PC-3 (cell line): ENCODE measurements at regions not wholly inside any gene's neighbourhood (a gene's known extent, or its start where the extent isn't known, plus 50 kb on each side); places are given as distances from the start of the nearest gene placed in this dataset.

Experiments used
- ATAC-seq: fragments of 200-7000 bp; cut with Tn5 transposase; 2 replicates; pipeline ENCODE4 v1.9.1; 2020; ENCODE audit warnings: mild to moderate bottlenecking, moderate library complexity
- BruUV-seq: library from RNA; stranded (reverse); fragments of 400-500 nt; replicated peaks from 2 replicates; lab custom pipeline; 2021; lab: Mats Ljungman, UMichigan
- CTCF ChIA-PET: fragments of 300-600 bp; sonication (Branson Sonifier 250); formaldehyde crosslinking; loops from one replicate; lab custom pipeline; 2022; ENCODE audit warnings: antibody characterized with exemption; lab: Charles Lee
- POLR2A ChIA-PET: fragments of 300-600 bp; sonication (Branson Sonifier 250); formaldehyde crosslinking; loops from one replicate; lab custom pipeline; 2022; ENCODE audit warnings: antibody characterized with exemption; ENCODE audit not compliant: unreplicated experiment; lab: Charles Lee
- DNase-seq: peaks from one replicate; pipeline ENCODE4 v3.0.0-alpha.2; 2015
- H2AFZ ChIP-seq: fragments of 300-600 bp; sonication (generic); 2 replicates; pipeline ENCODE4 v1.6.0; 2016; ENCODE audit warnings: antibody characterized with exemption, low read length
- H3F3A ChIP-seq: fragments of 300-600 bp; sonication (generic); one replicate; pipeline ENCODE4 v1.6.0; 2017; ENCODE audit warnings: antibody characterized with exemption, low read length, control low read depth, mild to moderate bottlenecking; ENCODE audit not compliant: unreplicated experiment
- H3K27ac ChIP-seq: fragments of 300-600 bp; sonication (generic); 2 replicates; pipeline ENCODE4 v1.5.1; 2016; ENCODE audit warnings: mild to moderate bottlenecking, low read length
- H3K27me3 ChIP-seq: fragments of 300-600 bp; sonication (generic); 2 replicates; pipeline ENCODE4 v1.6.1; 2016; ENCODE audit warnings: low read length, mixed read lengths
- H3K36me3 ChIP-seq: fragments of 300-600 bp; sonication (generic); 2 replicates; pipeline ENCODE4 v1.6.1; 2016; ENCODE audit warnings: low read depth, mixed run types, low read length, mixed read lengths
- H3K4me1 ChIP-seq: fragments of 300-600 bp; sonication (generic); 2 replicates; pipeline ENCODE4 v1.5.1; 2016; ENCODE audit warnings: low read length; ENCODE audit not compliant: insufficient read depth
- H3K4me2 ChIP-seq: fragments of 300-600 bp; sonication (generic); 2 replicates; pipeline ENCODE4 v1.6.0; 2016; ENCODE audit warnings: low read length
- H3K4me3 ChIP-seq: fragments of 300-600 bp; sonication (generic); 2 replicates; pipeline ENCODE4 v1.5.1; 2016; ENCODE audit warnings: mild to moderate bottlenecking, low read length, mixed read lengths
- H3K79me2 ChIP-seq: fragments of 300-600 bp; sonication (generic); 2 replicates; pipeline ENCODE4 v1.6.1; 2017; ENCODE audit warnings: low read length, mixed read lengths
- H3K9ac ChIP-seq: fragments of 300-600 bp; sonication (generic); 2 replicates; pipeline ENCODE4 v1.6.0; 2016; ENCODE audit warnings: mild to moderate bottlenecking, low read length
- H3K9me2 ChIP-seq: fragments of 300-600 bp; sonication (generic); replicated peaks from 2 replicates; pipeline ENCODE4 v1.6.1; 2016; ENCODE audit warnings: mixed run types, low read length, mixed read lengths
- H3K9me3 ChIP-seq: fragments of 300-600 bp; sonication (generic); 2 replicates; pipeline ENCODE4 v1.6.1; 2016; ENCODE audit warnings: low read length, mixed read lengths
- H4K20me1 ChIP-seq: fragments of 300-600 bp; sonication (generic); 2 replicates; pipeline ENCODE4 v1.6.1; 2016; ENCODE audit warnings: low read length, mixed read lengths
- CTCF ChIP-seq: fragments of 300-600 bp; sonication (generic); conservative IDR thresholded peaks from 2 replicates; pipeline ENCODE4 v1.5.1; 2017; ENCODE audit warnings: antibody characterized with exemption, low read depth, mild to moderate bottlenecking, low read length
- EZH2 ChIP-seq: fragments of 300-600 bp; sonication (generic); IDR thresholded peaks from one replicate; pipeline ENCODE4 v1.6.1; 2017; ENCODE audit warnings: antibody characterized with exemption, mild to moderate bottlenecking, low read length; ENCODE audit not compliant: unreplicated experiment
- EZH2phosphoT487 ChIP-seq: fragments of 300-600 bp; sonication (generic); IDR thresholded peaks from 2 replicates; pipeline ENCODE4 v1.6.1; 2018; ENCODE audit warnings: mild to moderate bottlenecking, antibody characterized with exemption, low read length, borderline replicate concordance
- intact Hi-C: fragments of 100-400 bp; cut with micrococcal nuclease; formaldehyde crosslinking; loops from 2 replicates; pipeline ENCODE4 v1.9.0; 2023

GRCh38 chr9:73234008-73234360, 82.3 kb downstream of the ANXA1 start:
- H3K27ac ChIP-seq = no peak overlapping the region
- H2AFZ ChIP-seq = no peak overlapping the region
- no peaks in the 10 kb centered on the region for H3K79me2 ChIP-seq
- POLR2A ChIA-PET = no interaction called here
- H3F3A ChIP-seq = no peaks in the 10 kb centered on the region
- no peaks in the 10 kb centered on the region for H3K27me3 ChIP-seq
- no peak for TF ChIP-seq CTCF
- no peak for TF ChIP-seq EZH2
- TF ChIP-seq EZH2phosphoT487 = no peak
- BruUV-seq = no TSS peak
- intact Hi-C loops = no loop called here
- H3K9me3 ChIP-seq = no peaks in the 10 kb centered on the region
- H3K9me2 ChIP-seq = no peaks in the 10 kb centered on the region
- DNase-seq (no peak), ATAC-seq (no peak)
- CTCF ChIA-PET = no interaction called here
- no peak overlapping the region for H3K9ac ChIP-seq
- no peak overlapping the region for H3K4me2 ChIP-seq
- no peaks in the 10 kb centered on the region for H4K20me1 ChIP-seq
- H3K4me1 ChIP-seq = no peaks in the 10 kb centered on the region
- no peak overlapping the region for H3K4me3 ChIP-seq
- H3K36me3 ChIP-seq = no peaks in the 10 kb centered on the region

DNA sequence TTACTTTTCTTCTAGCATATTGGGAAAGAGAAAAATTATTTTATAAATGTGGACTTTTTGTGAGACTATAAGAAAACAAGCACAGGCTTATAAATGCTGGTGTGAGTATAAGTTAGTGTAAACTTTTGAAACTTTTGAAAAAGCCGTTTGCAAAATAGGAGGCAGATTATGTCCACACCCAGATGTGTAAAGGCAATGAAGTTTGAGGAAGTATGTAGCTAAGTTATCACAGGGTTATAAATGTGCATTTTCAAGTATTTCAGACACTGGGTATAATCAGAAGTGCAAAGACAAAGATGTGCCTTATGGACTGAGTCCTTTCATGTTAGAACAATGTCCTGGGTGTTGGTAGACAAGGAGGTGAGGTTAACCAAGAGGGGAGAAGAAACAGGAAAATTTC, 85.5 kb downstream of the ANXA1 start:
- Histone ChIP-seq H3K9me2 (no peaks in the 10 kb centered on the region), H3K4me2 (no peak overlapping the region), H3K4me3 (no peak overlapping the region), H3K9me3 (no peaks in the 10 kb centered on the region), H3K36me3 (no peaks in the 10 kb centered on the region), H3K79me2 (no peaks in the 10 kb centered on the region), H3K9ac (no peak overlapping the region), H3K4me1 (no peaks in the 10 kb centered on the region), H3K27ac (no peak overlapping the region), H3F3A (no peaks in the 10 kb centered on the region), H4K20me1 (no peaks in the 10 kb centered on the region), H3K27me3 (peaks cover 9% of the 10 kb centered on the region; the same call in 1 of the 2 replicates), H2AFZ (no peak overlapping the region)
- no peak for ATAC-seq
- TF ChIP-seq EZH2phosphoT487 = no peak
- no peak for TF ChIP-seq CTCF
- TF ChIP-seq EZH2 = no peak
- intact Hi-C loops = no loop called here
- CTCF ChIA-PET = no interaction called here
- POLR2A ChIA-PET = no interaction called here
- DNase-seq = no peak
- BruUV-seq = no TSS peak

GRCh38 chr9:73239570-73240265, 88.1 kb downstream of the ANXA1 start:
- DNase-seq (no peak), ATAC-seq (no peak)
- no peak overlapping the region for H2AFZ ChIP-seq
- no peak overlapping the region for H3K27ac ChIP-seq
- no peak overlapping the region for H3K9ac ChIP-seq
- H3K4me1 ChIP-seq = no peaks in the 10 kb centered on the region
- no peak overlapping the region for H3K4me3 ChIP-seq
- intact Hi-C loops = no loop called here
- no peak overlapping the region for H3K4me2 ChIP-seq
- H3K79me2 ChIP-seq = no peaks in the 10 kb centered on the region
- ChIA-PET POLR2A (no interaction called here), CTCF (no interaction called here)
- H3F3A ChIP-seq = no peaks in the 10 kb centered on the region
- H3K27me3 ChIP-seq = peaks cover 10% of the 10 kb centered on the region; the same call in 1 of the 2 replicates
- H3K9me2 ChIP-seq = no peaks in the 10 kb centered on the region
- no peaks in the 10 kb centered on the region for H4K20me1 ChIP-seq
- BruUV-seq = no TSS peak
- H3K36me3 ChIP-seq = no peaks in the 10 kb centered on the region
- no peaks in the 10 kb centered on the region for H3K9me3 ChIP-seq
- TF ChIP-seq CTCF (no peak), EZH2phosphoT487 (no peak), EZH2 (no peak)
